ENCODE measurements at regions not wholly inside any gene's neighbourhood (a gene's known extent, or its start where the extent isn't known, plus 50 kb on each side); places are given as distances from the start of the nearest gene placed in this dataset.

GRCh38 chr6:149164199-149164750 is 153.2 kb upstream of the TAB2 start:
- no peak for TF ChIP-seq CTCF (conservative IDR thresholded peaks at IDR 0.05; ENCODE audit: control insufficient read depth, insufficient read depth, low read depth, low read length)
- DNase-seq (ENCODE audit: low read depth): no peak

GRCh38 chr6:149166336-149166735 is 151.2 kb upstream of the TAB2 start:
- DNase-seq (ENCODE audit: low read depth): no peak
- no peak for TF ChIP-seq CTCF (conservative IDR thresholded peaks at IDR 0.05; ENCODE audit: control insufficient read depth, insufficient read depth, low read depth, low read length)
- H3K4me3 ChIP-seq (ENCODE audit: control insufficient read depth, low read depth, low read length): no peak overlapping the region

More at GRCh38 chr6:149164199-149164750, 153.2 kb upstream of the TAB2 start:
- H3K4me3 ChIP-seq (ENCODE audit: control insufficient read depth, low read depth, low read length): no peak overlapping the region

- no peak overlapping the region for H3K4me3 ChIP-seq (ENCODE audit: control insufficient read depth, low read depth, low read length)
- TF ChIP-seq CTCF (conservative IDR thresholded peaks at IDR 0.05; ENCODE audit: control insufficient read depth, insufficient read depth, low read depth, low read length): no peak
- DNase-seq (ENCODE audit: low read depth): no peak
These were observed 150.8 kb upstream of the TAB2 start for GRCh38 chr6:149166747-149167146.

DNA sequence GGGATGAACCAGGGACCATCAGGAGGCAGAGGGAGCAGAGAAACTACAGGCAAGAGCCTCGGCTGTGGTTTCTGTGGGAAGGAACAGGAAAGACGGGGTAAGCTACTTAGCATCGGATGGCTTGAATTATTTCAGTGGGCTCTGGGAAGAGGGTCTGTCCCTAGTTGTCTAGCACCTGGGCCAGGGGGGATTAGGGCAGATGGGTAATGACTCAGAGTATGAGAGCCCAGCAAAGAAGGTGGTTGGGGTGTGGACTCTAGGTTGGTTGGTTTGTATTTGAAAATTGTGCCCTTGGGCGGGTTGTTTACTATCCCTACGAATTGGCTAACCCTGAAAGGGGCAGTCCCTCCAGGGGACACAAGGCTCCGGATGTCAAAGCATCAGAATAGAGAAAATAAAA is 148.5 kb upstream of the TAB2 start:
- no peak for TF ChIP-seq CTCF (conservative IDR thresholded peaks at IDR 0.05; ENCODE audit: control insufficient read depth, insufficient read depth, low read depth, low read length)
- no peak overlapping the region for H3K4me3 ChIP-seq (ENCODE audit: control insufficient read depth, low read depth, low read length)
- no peak for DNase-seq (ENCODE audit: low read depth)

- no peak for TF ChIP-seq CTCF (conservative IDR thresholded peaks at IDR 0.05; ENCODE audit: control insufficient read depth, insufficient read depth, low read depth, low read length)
- H3K4me3 ChIP-seq (ENCODE audit: control insufficient read depth, low read depth, low read length): no peak overlapping the region
- no peak for DNase-seq (ENCODE audit: low read depth)
These were observed 147.6 kb upstream of the TAB2 start for GRCh38 chr6:149169761-149170511.

- H3K4me3 ChIP-seq (ENCODE audit: control insufficient read depth, low read depth, low read length): no peak overlapping the region
- no peak for TF ChIP-seq CTCF (conservative IDR thresholded peaks at IDR 0.05; ENCODE audit: control insufficient read depth, insufficient read depth, low read depth, low read length)
- peak; percentile 16 for DNase-seq (ENCODE audit: low read depth)
These were observed 146.7 kb upstream of the TAB2 start for GRCh38 chr6:149170564-149171452.
